HepG2 (cell line): ENCODE measurements at regions not wholly inside any gene's neighbourhood (a gene's known extent, or its start where the extent isn't known, plus 50 kb on each side); places are given as distances from the start of the nearest gene placed in this dataset.

Experiments used
- ATAC-seq: fragments of 200-7000 bp; cut with Tn5 transposase; 3 replicates; pipeline ENCODE4 v1.9.1; 2020; ENCODE audit warnings: mild to moderate bottlenecking, moderate library complexity
- BruUV-seq: library from RNA; stranded (reverse); fragments of 400-500 nt; replicated peaks from 2 replicates; lab custom pipeline; 2021; lab: Mats Ljungman, UMichigan
- CTCF ChIA-PET: fragments of 300-600 bp; formaldehyde crosslinking; extraction: SDS; loops from one replicate; lab custom pipeline; 2021; ENCODE audit warnings: low total read pairs, inconsistent platforms, low intra/inter-chr PET ratio; lab: Yijun Ruan, JAX
- POLR2A ChIA-PET: fragments of 350-600 bp; sonication (Branson Sonifier 250); formaldehyde crosslinking; loops from one replicate; lab custom pipeline; 2020; ENCODE audit warnings: antibody characterized with exemption, inconsistent platforms; lab: Yijun Ruan, JAX
- DNase-seq: peaks from one replicate; pipeline ENCODE4 v3.0.0-alpha.2; 2015; ENCODE audit warnings: low spot score
- FAIRE-seq: peaks from 3 replicates; lab custom pipeline; 2011; peaks lifted over from hg19 to GRCh38; lab: Jason Lieb, UNC
- H2AFZ ChIP-seq: one replicate; pipeline ENCODE4 v1.6.1; 2011; ENCODE audit warnings: low read length, inconsistent platforms
- H3K27ac ChIP-seq: fragments of 300-600 bp; 3 replicates; pipeline ENCODE4 v1.8.0; 2011; ENCODE audit warnings: mixed run types, mild to moderate bottlenecking, mixed read lengths, low read length, inconsistent platforms; ENCODE audit not compliant: insufficient read depth; ENCODE audit errors: extremely low read length
- H3K27me3 ChIP-seq, 2 experiments: fragments of 200-600 bp in 1 of 2; 2 replicates in 1 of 2; 3 replicates in 1 of 2; pipeline versions ENCODE4 v1.6.0 to v1.8.0; 2011; ENCODE audit warnings: low read length in 2 of 2, mild to moderate bottlenecking in 2 of 2, moderate library complexity in 2 of 2, inconsistent platforms in 1 of 2; ENCODE audit not compliant: insufficient read depth in 2 of 2, control insufficient read depth in 1 of 2
- H3K36me3 ChIP-seq, 2 experiments: fragments of 200-600 bp in 1 of 2; replicated peaks in 1 of 2; 2 replicates in 1 of 2; 3 replicates in 1 of 2; pipeline versions ENCODE4 v1.5.1 to v1.8.0; 2011; ENCODE audit warnings: low read length in 2 of 2, inconsistent platforms in 1 of 2; ENCODE audit not compliant: insufficient read depth in 2 of 2, control insufficient read depth in 1 of 2
- H3K4me1 ChIP-seq: 2 replicates; pipeline ENCODE4 v1.5.1; 2012; ENCODE audit warnings: low read length, inconsistent platforms; ENCODE audit not compliant: insufficient read depth
- H3K4me2 ChIP-seq: 2 replicates; pipeline ENCODE4 v1.6.0; 2011; ENCODE audit warnings: low read depth, low read length, inconsistent platforms
- H3K4me3 ChIP-seq, 3 experiments: fragments of 200-600 bp in 1 of 3; sonication (generic), shearing (Covaris generic) in 1 of 3; replicated peaks in 1 of 3; 2 replicates each; pipeline ENCODE4 v1.5.1; 2011 to 2016; ENCODE audit warnings: low read length in 3 of 3, inconsistent platforms in 2 of 3, low read depth in 2 of 3, mild to moderate bottlenecking in 2 of 3, control low read depth in 1 of 3, mixed read lengths in 1 of 3; ENCODE audit not compliant: insufficient read depth in 1 of 3
- H3K79me2 ChIP-seq: one replicate; pipeline ENCODE4 v1.6.1; 2011; ENCODE audit warnings: low read length, inconsistent platforms; ENCODE audit not compliant: insufficient read depth
- H3K9ac ChIP-seq: 2 replicates; pipeline ENCODE4 v1.6.0; 2011; ENCODE audit warnings: mild to moderate bottlenecking, low read depth, low read length, inconsistent platforms; ENCODE audit not compliant: insufficient read depth
- H3K9me3 ChIP-seq: 2 replicates; pipeline ENCODE4 v1.5.1; 2012; ENCODE audit warnings: mild to moderate bottlenecking, low read length
- H4K20me1 ChIP-seq: 2 replicates; pipeline ENCODE4 v1.6.0; 2011; ENCODE audit warnings: inconsistent platforms, mild to moderate bottlenecking, low read length, moderate library complexity; ENCODE audit not compliant: insufficient read depth
- HNRNPL ChIP-seq: fragments of 200-400 bp; formaldehyde crosslinking; IDR thresholded peaks from 2 replicates; pipeline ENCODE4 v1.6.1; 2017; ENCODE audit warnings: mild to moderate bottlenecking, low read depth, low read length
- MLXIP ChIP-seq: sonication (generic); formaldehyde crosslinking; IDR thresholded peaks from 2 replicates; pipeline ENCODE4 v1.9.0; 2021; ENCODE audit warnings: missing genetic modification reagents, borderline replicate concordance
- NPAS2 ChIP-seq: sonication (generic); formaldehyde crosslinking; IDR thresholded peaks from 2 replicates; pipeline ENCODE4 v1.8.0; 2022; ENCODE audit warnings: mild to moderate bottlenecking, missing genetic modification reagents, borderline replicate concordance
- PHF5A ChIP-seq: IDR thresholded peaks from one replicate; pipeline ENCODE4 v1.6.1; 2018; ENCODE audit warnings: low read depth, missing genetic modification reagents; ENCODE audit not compliant: unreplicated experiment
- RAD21 ChIP-seq: fragments of 450-650 bp; formaldehyde crosslinking; IDR thresholded peaks from 2 replicates; pipeline ENCODE4 v1.5.0; 2020; ENCODE audit warnings: mild to moderate bottlenecking
- WGBS: methylation state at CpG from one replicate; pipeline ENCODE4 v1.1.6; 2017; ENCODE audit warnings: low lambda C conversion rate; 5-methylcytosine and 5-hydroxymethylcytosine counted together
- in situ Hi-C: cut with HindIII; loops from 2 replicates; pipeline ENCODE4 v1.10.0; 2017; ENCODE audit warnings: low pct_unique_long_range_greater_than_20kb; ENCODE audit not compliant: extremely low pct_ligation_motif_present
- intact Hi-C: fragments of 100-400 bp; cut with micrococcal nuclease; formaldehyde crosslinking; loops from one replicate; pipeline ENCODE4 v1.10.0; 2022; ENCODE audit not compliant: unreplicated experiment
- TF ChIP-seq, protein P1 (sequence below): sonication (generic); formaldehyde crosslinking; IDR thresholded peaks from 2 replicates; pipeline ENCODE4 v1.4.0; 2020; ENCODE audit warnings: missing genetic modification reagents, mild to moderate bottlenecking, borderline replicate concordance
- TF ChIP-seq, protein P2 (sequence below): sonication (generic); formaldehyde crosslinking; IDR thresholded peaks from 2 replicates; pipeline ENCODE4 v1.4.0; 2020; ENCODE audit warnings: missing genetic modification reagents
- TF ChIP-seq, protein P3 (sequence below): sonication (generic); formaldehyde crosslinking; IDR thresholded peaks from 2 replicates; pipeline ENCODE4 v1.5.1; 2020; ENCODE audit warnings: mild to moderate bottlenecking, missing genetic modification reagents, borderline replicate concordance

DNA sequence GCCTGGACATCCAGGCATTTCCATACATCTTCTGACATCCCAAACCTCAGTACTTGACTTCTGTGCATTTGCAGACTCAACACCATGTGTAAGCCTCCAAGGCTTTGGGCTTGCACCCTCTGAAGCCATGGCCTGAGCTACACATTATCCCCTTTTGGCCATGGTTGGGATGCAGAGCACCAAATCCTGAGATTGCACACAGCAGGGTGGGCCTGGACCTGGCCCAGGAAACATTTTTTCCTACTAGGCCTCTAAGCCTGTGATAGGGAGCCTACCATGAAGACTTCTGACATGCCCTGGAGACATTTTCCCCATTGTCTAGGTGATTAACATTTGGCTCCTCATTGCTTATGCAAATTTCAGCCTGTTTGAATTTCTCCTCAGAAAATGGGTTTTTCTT is 853.4 kb upstream of the SPRY2 start (continued):
- TF ChIP-seq MLXIP (CRISPR knock-in tag), result no peak
- no peak for TF ChIP-seq RAD21
- TF ChIP-seq, all 625 proteins: peak for 0

DNA sequence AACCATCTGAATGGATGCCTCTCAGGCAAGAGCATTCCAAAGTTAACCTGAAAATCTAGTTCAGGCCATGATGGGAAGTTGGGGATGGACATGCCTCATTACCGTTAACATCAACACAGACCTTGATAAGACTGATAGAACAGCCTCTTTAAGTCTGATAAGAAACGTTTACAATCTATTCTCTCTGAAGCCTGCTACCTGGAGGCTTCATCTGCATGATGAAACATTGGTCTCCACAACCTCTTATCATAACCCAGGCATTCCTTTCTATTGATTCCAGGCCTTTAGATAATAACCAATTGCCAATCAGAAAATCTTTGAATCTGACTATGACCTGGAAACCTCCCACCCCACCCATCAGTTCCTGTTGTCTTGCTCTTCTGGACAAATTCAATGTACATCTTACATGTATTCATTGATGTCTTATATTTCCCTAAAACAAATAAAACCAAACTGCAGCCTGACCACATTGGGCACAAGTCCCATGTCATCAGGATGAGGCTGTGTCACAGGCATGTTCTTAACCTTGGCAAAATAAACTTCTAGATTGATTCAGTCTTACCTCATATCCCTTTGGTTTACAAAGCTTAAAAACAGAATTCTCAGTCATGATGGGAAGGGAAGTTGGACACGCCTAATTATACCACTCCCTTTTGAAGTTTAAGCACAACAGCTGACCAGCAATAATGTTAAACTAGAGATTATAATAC is 843.8 kb upstream of the SPRY2 start:
- intact Hi-C loops (no loop called here), in situ Hi-C loops (no loop called here)
- H3K4me1 ChIP-seq, result no peaks in the 10 kb centered on the region
- no peaks in the 10 kb centered on the region for H4K20me1 ChIP-seq
- H3K9ac ChIP-seq, result no peak overlapping the region
- no peak overlapping the region for H3K4me3 ChIP-seq
- no peak overlapping the region for H3K4me2 ChIP-seq
- ChIA-PET CTCF (no interaction called here), POLR2A (no interaction called here)
- H3K27ac ChIP-seq, result no peak overlapping the region
- DNase-seq, result no peak
- no peaks in the 10 kb centered on the region for H3K36me3 ChIP-seq
- WGBS, result 8% methylated on average over 2 of the region's 3 CpGs
- BruUV-seq, result no TSS peak
- no peak for ATAC-seq
- no peaks in the 10 kb centered on the region for H3K27me3 ChIP-seq
- H3K9me3 ChIP-seq, result no peaks in the 10 kb centered on the region
- no peak for FAIRE-seq
- no peaks in the 10 kb centered on the region for H3K79me2 ChIP-seq
- H2AFZ ChIP-seq, result no peak overlapping the region
- TF ChIP-seq HNRNPL, result no peak
- TF ChIP-seq NPAS2 (CRISPR knock-in tag), result no peak
- no peak for TF ChIP-seq PHF5A (CRISPR knock-in tag)
- TF ChIP-seq, protein P1, sequence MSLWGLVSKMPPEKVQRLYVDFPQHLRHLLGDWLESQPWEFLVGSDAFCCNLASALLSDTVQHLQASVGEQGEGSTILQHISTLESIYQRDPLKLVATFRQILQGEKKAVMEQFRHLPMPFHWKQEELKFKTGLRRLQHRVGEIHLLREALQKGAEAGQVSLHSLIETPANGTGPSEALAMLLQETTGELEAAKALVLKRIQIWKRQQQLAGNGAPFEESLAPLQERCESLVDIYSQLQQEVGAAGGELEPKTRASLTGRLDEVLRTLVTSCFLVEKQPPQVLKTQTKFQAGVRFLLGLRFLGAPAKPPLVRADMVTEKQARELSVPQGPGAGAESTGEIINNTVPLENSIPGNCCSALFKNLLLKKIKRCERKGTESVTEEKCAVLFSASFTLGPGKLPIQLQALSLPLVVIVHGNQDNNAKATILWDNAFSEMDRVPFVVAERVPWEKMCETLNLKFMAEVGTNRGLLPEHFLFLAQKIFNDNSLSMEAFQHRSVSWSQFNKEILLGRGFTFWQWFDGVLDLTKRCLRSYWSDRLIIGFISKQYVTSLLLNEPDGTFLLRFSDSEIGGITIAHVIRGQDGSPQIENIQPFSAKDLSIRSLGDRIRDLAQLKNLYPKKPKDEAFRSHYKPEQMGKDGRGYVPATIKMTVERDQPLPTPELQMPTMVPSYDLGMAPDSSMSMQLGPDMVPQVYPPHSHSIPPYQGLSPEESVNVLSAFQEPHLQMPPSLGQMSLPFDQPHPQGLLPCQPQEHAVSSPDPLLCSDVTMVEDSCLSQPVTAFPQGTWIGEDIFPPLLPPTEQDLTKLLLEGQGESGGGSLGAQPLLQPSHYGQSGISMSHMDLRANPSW (CRISPR knock-in tag), result no peak
- TF ChIP-seq, protein P2, sequence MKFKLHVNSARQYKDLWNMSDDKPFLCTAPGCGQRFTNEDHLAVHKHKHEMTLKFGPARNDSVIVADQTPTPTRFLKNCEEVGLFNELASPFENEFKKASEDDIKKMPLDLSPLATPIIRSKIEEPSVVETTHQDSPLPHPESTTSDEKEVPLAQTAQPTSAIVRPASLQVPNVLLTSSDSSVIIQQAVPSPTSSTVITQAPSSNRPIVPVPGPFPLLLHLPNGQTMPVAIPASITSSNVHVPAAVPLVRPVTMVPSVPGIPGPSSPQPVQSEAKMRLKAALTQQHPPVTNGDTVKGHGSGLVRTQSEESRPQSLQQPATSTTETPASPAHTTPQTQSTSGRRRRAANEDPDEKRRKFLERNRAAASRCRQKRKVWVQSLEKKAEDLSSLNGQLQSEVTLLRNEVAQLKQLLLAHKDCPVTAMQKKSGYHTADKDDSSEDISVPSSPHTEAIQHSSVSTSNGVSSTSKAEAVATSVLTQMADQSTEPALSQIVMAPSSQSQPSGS (CRISPR knock-in tag), result no peak
- TF ChIP-seq, protein P3, sequence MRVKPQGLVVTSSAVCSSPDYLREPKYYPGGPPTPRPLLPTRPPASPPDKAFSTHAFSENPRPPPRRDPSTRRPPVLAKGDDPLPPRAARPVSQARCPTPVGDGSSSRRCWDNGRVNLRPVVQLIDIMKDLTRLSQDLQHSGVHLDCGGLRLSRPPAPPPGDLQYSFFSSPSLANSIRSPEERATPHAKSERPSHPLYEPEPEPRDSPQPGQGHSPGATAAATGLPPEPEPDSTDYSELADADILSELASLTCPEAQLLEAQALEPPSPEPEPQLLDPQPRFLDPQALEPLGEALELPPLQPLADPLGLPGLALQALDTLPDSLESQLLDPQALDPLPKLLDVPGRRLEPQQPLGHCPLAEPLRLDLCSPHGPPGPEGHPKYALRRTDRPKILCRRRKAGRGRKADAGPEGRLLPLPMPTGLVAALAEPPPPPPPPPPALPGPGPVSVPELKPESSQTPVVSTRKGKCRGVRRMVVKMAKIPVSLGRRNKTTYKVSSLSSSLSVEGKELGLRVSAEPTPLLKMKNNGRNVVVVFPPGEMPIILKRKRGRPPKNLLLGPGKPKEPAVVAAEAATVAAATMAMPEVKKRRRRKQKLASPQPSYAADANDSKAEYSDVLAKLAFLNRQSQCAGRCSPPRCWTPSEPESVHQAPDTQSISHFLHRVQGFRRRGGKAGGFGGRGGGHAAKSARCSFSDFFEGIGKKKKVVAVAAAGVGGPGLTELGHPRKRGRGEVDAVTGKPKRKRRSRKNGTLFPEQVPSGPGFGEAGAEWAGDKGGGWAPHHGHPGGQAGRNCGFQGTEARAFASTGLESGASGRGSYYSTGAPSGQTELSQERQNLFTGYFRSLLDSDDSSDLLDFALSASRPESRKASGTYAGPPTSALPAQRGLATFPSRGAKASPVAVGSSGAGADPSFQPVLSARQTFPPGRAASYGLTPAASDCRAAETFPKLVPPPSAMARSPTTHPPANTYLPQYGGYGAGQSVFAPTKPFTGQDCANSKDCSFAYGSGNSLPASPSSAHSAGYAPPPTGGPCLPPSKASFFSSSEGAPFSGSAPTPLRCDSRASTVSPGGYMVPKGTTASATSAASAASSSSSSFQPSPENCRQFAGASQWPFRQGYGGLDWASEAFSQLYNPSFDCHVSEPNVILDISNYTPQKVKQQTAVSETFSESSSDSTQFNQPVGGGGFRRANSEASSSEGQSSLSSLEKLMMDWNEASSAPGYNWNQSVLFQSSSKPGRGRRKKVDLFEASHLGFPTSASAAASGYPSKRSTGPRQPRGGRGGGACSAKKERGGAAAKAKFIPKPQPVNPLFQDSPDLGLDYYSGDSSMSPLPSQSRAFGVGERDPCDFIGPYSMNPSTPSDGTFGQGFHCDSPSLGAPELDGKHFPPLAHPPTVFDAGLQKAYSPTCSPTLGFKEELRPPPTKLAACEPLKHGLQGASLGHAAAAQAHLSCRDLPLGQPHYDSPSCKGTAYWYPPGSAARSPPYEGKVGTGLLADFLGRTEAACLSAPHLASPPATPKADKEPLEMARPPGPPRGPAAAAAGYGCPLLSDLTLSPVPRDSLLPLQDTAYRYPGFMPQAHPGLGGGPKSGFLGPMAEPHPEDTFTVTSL, result no peak
